ENCODE measurements at regions not wholly inside any gene's neighbourhood (a gene's known extent, or its start where the extent isn't known, plus 50 kb on each side); places are given as distances from the start of the nearest gene placed in this dataset.
"Not testable (repeated sequence)": the region's sequence is repeated elsewhere in the genome, so short reads cannot be mapped to it uniquely, and the experiment has no call there.

DNA sequence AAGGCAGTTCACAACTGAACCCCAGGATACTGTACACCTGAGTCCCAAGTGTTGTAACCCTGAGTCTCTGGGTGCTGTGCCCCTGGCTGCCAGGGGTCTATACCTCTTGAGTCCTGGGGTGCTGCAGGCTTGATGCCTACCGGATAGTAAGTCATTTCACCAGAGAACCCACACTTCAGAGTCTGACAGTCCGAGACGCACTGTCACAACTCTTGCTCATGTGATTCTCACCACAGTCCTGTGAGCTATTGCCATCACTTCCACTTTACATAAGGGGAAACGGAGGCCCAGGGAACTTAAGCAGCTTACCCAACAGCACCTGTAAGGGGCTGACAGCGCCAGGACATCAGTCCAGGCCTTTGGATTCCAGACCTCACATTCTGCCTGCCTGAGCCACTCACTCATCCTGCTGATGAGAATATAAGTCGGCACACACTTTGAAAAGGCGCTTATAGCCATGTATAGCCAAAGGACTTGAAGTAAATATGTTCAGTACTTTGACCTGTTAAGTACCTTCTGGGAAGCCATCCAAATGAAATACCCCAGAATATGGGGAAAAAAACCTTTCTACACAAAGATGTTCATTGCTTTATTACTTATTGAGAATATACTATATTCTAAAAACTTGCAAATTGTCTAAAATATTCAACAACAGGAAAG lies 180.7 kb upstream of the ID2 start:
- Histone ChIP-seq H3K9me3 (ENCODE audit: control insufficient read depth, insufficient read depth, low read length) (no peaks in the 10 kb centered on the region), H3K4me3 (ENCODE audit: low read depth, low read length) (no peak overlapping the region), H3K4me1 (ENCODE audit: control insufficient read depth, insufficient read depth, low read length) (peaks cover 3% of the 10 kb centered on the region), H3K9ac (ENCODE audit: low read depth, low read length) (no peak overlapping the region), H3K36me3 (ENCODE audit: control insufficient read depth, insufficient read depth, low read length) (no peaks in the 10 kb centered on the region), H3K27me3 (ENCODE audit: control insufficient read depth, insufficient read depth, low read length) (no peaks in the 10 kb centered on the region)

DNA sequence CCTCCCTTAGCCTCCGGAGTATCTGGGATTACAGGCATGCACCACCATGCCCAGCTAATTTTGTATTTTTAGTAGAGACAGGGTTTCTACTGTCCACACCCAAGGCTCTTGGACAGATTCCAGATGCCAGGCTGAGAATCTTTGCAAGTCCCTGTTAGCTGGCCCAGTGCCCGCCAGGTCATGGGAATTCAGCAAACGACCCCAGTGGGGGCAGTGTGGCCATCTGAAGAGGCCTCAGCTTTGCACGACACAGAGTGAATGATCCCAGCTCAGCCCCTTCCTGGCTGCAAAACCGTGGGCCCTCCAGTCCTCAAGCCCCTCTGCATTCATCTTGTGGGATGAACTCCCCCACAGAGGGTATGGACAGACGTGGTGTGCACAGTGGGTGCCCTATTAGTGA lies 179.5 kb upstream of the ID2 start:
- no peak overlapping the region for H3K4me3 ChIP-seq (ENCODE audit: low read depth, low read length)
- H3K27me3 ChIP-seq (ENCODE audit: control insufficient read depth, insufficient read depth, low read length) = no peaks in the 10 kb centered on the region
- peaks cover 3% of the 10 kb centered on the region for H3K4me1 ChIP-seq (ENCODE audit: control insufficient read depth, insufficient read depth, low read length)
- H3K9ac ChIP-seq (ENCODE audit: low read depth, low read length) = no peak overlapping the region
- H3K9me3 ChIP-seq (ENCODE audit: control insufficient read depth, insufficient read depth, low read length) = no peaks in the 10 kb centered on the region
- H3K36me3 ChIP-seq (ENCODE audit: control insufficient read depth, insufficient read depth, low read length) = no peaks in the 10 kb centered on the region

DNA sequence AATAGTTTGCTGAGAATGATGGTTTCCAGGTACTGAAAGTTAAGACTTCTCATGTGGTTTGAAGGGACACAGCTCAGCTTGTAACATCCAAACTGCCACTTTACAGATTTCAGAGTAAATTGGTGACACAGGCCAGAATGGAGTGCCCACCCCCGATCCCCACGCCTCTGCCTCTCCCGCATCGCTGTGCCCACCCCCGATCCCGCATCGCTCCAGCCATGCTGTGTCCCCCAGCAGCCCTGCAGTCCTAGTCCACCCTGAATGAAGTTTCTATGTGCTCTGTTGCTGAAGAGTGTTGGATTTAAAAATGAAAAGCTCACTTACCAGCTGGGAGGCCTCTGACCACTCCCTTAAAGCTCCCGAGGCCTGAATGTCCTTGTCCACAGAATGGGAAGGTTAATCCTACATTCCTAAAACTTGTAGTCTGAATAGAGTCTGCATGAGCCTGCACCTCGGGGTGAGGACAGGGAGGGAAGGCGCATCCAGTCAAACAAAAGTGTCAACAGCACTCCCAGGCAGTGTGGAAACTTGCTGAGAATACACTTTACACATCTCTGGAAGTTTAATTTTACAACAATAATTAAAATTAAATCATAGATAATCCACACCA lies 176.4 kb upstream of the ID2 start:
- H3K9me3 ChIP-seq (ENCODE audit: control insufficient read depth, insufficient read depth, low read length) = no peaks in the 10 kb centered on the region

DNA sequence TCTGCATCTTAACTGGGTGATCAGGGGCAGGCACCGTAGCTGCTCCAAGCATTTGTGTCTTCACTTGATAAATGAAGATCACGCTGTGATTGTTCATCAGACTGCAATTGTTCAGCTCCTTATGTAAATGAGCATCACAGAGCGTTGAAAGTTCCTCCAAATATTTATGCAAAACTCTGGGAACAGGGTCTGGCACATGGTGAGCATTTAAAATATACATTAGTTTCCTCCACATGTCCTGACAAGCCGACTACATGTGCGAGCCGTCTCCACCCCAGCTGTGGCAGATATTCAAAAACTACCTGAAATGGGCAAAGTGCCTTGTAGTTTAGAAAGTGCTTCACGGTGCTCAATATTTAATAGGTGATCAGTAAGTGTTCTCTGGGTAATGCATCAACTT lies 175.1 kb upstream of the ID2 start:
- Histone ChIP-seq H3K36me3 (ENCODE audit: control insufficient read depth, insufficient read depth, low read length) (no peaks in the 10 kb centered on the region), H3K9ac (ENCODE audit: low read depth, low read length) (no peak overlapping the region), H3K4me1 (ENCODE audit: control insufficient read depth, insufficient read depth, low read length) (peaks cover 3% of the 10 kb centered on the region), H3K4me3 (ENCODE audit: low read depth, low read length) (no peak overlapping the region), H3K27me3 (ENCODE audit: control insufficient read depth, insufficient read depth, low read length) (no peaks in the 10 kb centered on the region), H3K9me3 (ENCODE audit: control insufficient read depth, insufficient read depth, low read length) (no peaks in the 10 kb centered on the region)

More for the DNA sequence above, 176.4 kb upstream of the ID2 start:
- no peaks in the 10 kb centered on the region for H3K36me3 ChIP-seq (ENCODE audit: control insufficient read depth, insufficient read depth, low read length)
- no peak overlapping the region for H3K9ac ChIP-seq (ENCODE audit: low read depth, low read length)
- H3K4me1 ChIP-seq (ENCODE audit: control insufficient read depth, insufficient read depth, low read length) = peaks cover 3% of the 10 kb centered on the region
- no peak overlapping the region for H3K4me3 ChIP-seq (ENCODE audit: low read depth, low read length)
- H3K27me3 ChIP-seq (ENCODE audit: control insufficient read depth, insufficient read depth, low read length) = no peaks in the 10 kb centered on the region

DNA sequence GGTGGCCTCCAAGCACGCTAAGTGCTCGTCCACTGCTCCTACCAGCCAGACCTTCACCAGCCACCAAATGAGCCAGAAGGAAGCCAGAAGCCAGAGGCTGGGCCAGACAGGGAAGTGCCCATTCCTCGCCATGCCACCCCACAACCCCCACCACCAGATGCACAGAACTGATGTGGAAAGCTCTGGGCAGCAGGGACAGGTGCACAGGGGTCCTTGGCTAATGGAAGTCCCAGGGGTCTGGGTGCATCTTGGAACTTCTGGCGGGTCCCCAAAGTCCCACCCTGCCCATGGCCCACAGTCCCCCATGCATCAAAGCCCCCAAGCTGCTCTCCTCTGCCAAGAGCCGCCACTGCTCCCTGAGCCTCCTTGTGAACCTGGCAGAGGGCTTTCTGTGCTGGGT lies 173.1 kb upstream of the ID2 start:
- Histone ChIP-seq H3K9me3 (ENCODE audit: control insufficient read depth, insufficient read depth, low read length) (no peaks in the 10 kb centered on the region), H3K4me3 (ENCODE audit: low read depth, low read length) (no peak overlapping the region), H3K36me3 (ENCODE audit: control insufficient read depth, insufficient read depth, low read length) (no peaks in the 10 kb centered on the region), H3K27me3 (ENCODE audit: control insufficient read depth, insufficient read depth, low read length) (no peaks in the 10 kb centered on the region), H3K9ac (ENCODE audit: low read depth, low read length) (no peak overlapping the region), H3K4me1 (ENCODE audit: control insufficient read depth, insufficient read depth, low read length) (peaks cover 3% of the 10 kb centered on the region)

DNA sequence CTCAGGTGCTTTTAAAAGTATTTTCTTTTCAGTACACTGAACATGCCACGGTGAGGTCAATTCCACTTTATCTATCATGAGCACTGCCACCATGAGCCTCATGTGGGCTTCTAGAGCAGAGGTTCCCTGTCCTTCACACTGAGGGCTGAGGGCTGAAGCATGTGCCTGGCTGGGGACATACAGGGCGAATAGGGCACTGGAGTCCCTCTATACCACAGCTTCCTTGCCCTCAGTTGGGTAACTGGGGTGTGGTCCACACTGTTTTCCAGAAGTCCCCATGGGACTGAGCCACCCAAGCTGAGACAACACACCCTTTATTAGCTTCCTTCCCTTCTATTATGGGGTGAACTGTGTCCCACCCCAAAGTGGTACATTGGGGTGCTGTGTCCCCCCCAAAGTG lies 172.2 kb upstream of the ID2 start:
- peaks cover 2% of the 10 kb centered on the region for H3K36me3 ChIP-seq (ENCODE audit: control insufficient read depth, insufficient read depth, low read length)
- no peaks in the 10 kb centered on the region for H3K27me3 ChIP-seq (ENCODE audit: control insufficient read depth, insufficient read depth, low read length)
- H3K9me3 ChIP-seq (ENCODE audit: control insufficient read depth, insufficient read depth, low read length) = no peaks in the 10 kb centered on the region

DNA sequence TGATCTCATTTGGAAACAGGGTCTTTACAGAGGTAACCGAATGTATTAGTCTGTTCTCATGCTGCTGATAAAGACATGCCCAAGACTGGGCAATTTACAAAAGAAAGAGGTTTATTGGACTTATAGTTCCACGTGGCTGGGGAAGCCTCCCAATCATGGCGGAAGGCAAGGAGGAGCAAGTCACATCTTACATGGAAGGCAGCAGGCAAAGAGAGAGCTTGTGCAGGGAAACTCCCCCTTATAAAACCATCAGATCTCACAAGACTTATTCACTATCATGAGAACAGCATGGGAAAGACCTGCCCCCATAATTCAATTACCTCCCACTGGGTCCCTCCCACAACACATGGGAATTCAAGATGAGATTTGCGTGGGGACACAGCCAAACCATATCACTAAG lies 171.8 kb upstream of the ID2 start:
- not testable (repeated sequence) for H3K9me3 ChIP-seq (ENCODE audit: control insufficient read depth, insufficient read depth, low read length); H3K27me3 ChIP-seq (ENCODE audit: control insufficient read depth, insufficient read depth, low read length); H3K9ac ChIP-seq (ENCODE audit: low read depth, low read length); H3K4me1 ChIP-seq (ENCODE audit: control insufficient read depth, insufficient read depth, low read length); H3K4me3 ChIP-seq (ENCODE audit: low read depth, low read length); H3K36me3 ChIP-seq (ENCODE audit: control insufficient read depth, insufficient read depth, low read length)

More for the DNA sequence above, 172.2 kb upstream of the ID2 start:
- Histone ChIP-seq H3K4me3 (ENCODE audit: low read depth, low read length) (no peak overlapping the region), H3K9ac (ENCODE audit: low read depth, low read length) (no peak overlapping the region), H3K4me1 (ENCODE audit: control insufficient read depth, insufficient read depth, low read length) (peaks cover 3% of the 10 kb centered on the region)

DNA sequence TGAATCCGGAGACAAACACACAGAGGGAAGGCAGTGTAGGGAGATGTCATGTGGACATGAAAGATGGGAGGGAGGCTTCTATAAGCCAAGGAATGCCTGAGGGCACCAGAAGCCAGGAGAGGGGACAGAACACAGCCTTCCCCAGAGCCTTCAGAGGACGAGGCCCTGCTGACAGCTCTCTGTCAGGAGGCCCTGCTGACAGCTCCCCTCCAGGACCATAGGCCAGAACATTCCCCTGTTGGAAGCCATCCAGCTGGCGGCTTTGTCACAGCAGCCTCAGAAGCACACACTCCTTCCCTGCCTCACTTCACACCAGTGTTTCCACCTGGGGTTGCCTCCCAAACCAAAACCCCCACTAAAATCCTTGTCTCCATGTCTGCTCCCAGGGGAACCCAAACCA lies 171.3 kb upstream of the ID2 start:
- Histone ChIP-seq H3K4me3 (ENCODE audit: low read depth, low read length) (no peak overlapping the region), H3K9me3 (ENCODE audit: control insufficient read depth, insufficient read depth, low read length) (no peaks in the 10 kb centered on the region), H3K4me1 (ENCODE audit: control insufficient read depth, insufficient read depth, low read length) (peaks cover 1% of the 10 kb centered on the region), H3K36me3 (ENCODE audit: control insufficient read depth, insufficient read depth, low read length) (peaks cover 4% of the 10 kb centered on the region), H3K9ac (ENCODE audit: low read depth, low read length) (no peak overlapping the region), H3K27me3 (ENCODE audit: control insufficient read depth, insufficient read depth, low read length) (no peaks in the 10 kb centered on the region)

DNA sequence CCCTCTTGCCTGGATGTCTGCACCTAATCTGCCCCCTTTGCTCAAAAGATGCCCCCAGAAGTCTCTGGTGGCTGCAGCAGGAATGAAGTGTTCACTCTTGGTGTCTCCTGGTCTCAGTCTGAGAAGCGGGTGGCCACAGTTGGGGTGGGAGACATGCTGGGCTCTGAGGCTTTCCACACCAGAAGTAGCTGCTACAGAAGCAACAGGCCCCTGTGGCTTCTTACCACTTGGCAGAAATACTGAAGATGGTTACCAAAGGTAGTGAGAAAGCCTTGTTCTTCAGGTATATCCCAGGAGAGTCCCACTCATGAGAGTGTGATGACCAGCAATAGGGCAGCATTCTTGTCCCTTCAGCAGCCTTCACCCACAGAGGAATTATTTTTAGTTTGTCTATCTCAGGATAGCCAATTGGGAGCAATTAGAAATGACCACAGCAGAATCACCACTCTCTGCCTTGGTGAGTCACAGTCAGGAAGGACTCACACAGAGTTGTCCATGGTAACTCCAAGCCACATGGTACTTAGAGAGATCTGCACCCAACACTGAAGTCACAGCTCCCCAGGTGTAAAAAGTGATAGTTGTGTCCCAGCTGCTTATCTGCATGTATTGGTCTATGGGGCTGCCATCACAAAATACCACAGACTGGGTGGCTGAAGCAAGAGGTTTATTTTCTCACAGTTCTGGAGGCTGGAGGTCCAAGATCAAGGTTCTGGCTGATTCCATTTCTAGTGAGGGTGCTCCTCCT lies 169.8 kb upstream of the ID2 start:
- Histone ChIP-seq H3K4me3 (ENCODE audit: low read depth, low read length) (no peak overlapping the region), H3K36me3 (ENCODE audit: control insufficient read depth, insufficient read depth, low read length) (peaks cover 4% of the 10 kb centered on the region), H3K9ac (ENCODE audit: low read depth, low read length) (no peak overlapping the region), H3K27me3 (ENCODE audit: control insufficient read depth, insufficient read depth, low read length) (no peaks in the 10 kb centered on the region), H3K4me1 (ENCODE audit: control insufficient read depth, insufficient read depth, low read length) (no peaks in the 10 kb centered on the region), H3K9me3 (ENCODE audit: control insufficient read depth, insufficient read depth, low read length) (no peaks in the 10 kb centered on the region)

DNA sequence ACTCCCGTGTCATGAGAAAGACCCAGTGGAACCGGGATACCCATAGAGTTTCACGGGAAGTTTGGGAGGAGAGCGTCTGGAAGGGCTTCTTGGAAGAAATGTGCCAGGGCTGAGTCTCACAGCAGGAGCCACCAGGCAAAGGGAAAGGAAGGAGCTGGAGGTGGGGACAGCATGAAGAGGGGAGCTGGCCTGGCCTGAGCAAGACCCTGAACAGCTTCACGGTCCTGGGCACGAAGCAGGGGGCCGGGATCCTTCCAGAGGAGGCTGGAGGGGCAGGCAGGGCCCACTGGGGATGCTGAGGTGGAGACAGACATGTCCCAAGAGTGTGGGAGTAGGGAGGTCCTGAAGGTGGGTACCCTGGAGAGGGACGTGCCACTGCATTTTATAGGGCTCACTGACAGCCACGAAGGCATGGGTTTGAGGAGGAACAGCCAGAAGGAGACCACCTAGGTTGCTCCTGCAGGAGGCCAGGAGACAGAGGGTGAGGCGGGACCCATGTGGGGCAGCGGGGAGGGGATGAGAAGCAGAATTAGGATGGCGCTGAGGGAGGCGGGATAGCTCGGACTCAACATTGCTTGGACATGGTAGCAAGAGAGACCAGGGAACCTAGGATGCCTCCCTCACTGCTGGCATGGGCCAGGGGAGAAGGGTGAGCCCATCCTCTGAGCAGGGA lies 168.1 kb upstream of the ID2 start:
- no peaks in the 10 kb centered on the region for H3K27me3 ChIP-seq (ENCODE audit: control insufficient read depth, insufficient read depth, low read length)
- H3K4me1 ChIP-seq (ENCODE audit: control insufficient read depth, insufficient read depth, low read length) = no peaks in the 10 kb centered on the region
- H3K36me3 ChIP-seq (ENCODE audit: control insufficient read depth, insufficient read depth, low read length) = peaks cover 4% of the 10 kb centered on the region
- H3K9me3 ChIP-seq (ENCODE audit: control insufficient read depth, insufficient read depth, low read length) = no peaks in the 10 kb centered on the region
- H3K4me3 ChIP-seq (ENCODE audit: low read depth, low read length) = no peak overlapping the region
- H3K9ac ChIP-seq (ENCODE audit: low read depth, low read length) = no peak overlapping the region

DNA sequence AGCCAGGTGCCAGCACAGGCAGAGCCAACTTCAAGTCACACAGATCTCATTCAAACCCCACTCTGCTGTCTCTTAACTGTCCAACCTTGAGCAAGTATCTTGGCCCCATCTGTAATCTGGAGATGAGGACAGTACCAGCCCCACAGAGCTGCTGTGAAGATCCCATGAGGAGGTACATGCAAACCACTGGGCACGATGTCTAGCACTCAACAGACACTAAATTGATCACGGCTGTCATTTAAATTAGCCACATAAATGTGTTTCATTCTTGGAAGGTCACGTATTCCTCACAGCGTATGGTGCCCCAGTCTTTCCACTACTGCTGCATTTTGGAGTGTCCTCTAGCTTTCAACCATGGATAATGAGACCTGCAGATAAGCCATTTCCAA lies 167.6 kb upstream of the ID2 start:
- H3K4me1 ChIP-seq (ENCODE audit: control insufficient read depth, insufficient read depth, low read length) = no peaks in the 10 kb centered on the region
- H3K27me3 ChIP-seq (ENCODE audit: control insufficient read depth, insufficient read depth, low read length) = no peaks in the 10 kb centered on the region
- no peak overlapping the region for H3K9ac ChIP-seq (ENCODE audit: low read depth, low read length)
- no peaks in the 10 kb centered on the region for H3K9me3 ChIP-seq (ENCODE audit: control insufficient read depth, insufficient read depth, low read length)
- H3K4me3 ChIP-seq (ENCODE audit: low read depth, low read length) = no peak overlapping the region
- H3K36me3 ChIP-seq (ENCODE audit: control insufficient read depth, insufficient read depth, low read length) = peaks cover 4% of the 10 kb centered on the region
